Common myeloid progenitor, CD34-positive (primary cell): ENCODE measurements at regions not wholly inside any gene's neighbourhood (a gene's known extent, or its start where the extent isn't known, plus 50 kb on each side); places are given as distances from the start of the nearest gene placed in this dataset.
A peak's percentile ranks its signal among the peaks of the same experiment; 100 is the strongest.

Experiments
- CTCF ChIA-PET: fragments of 350-600 bp; sonication (Branson Sonifier 250); formaldehyde crosslinking; loops from one replicate; lab custom pipeline; 2021; ENCODE audit warnings: antibody characterized with exemption; lab: Charles Lee
- POLR2A ChIA-PET: fragments of 350-600 bp; sonication (Branson Sonifier 250); formaldehyde crosslinking; loops from one replicate; lab custom pipeline; 2021; ENCODE audit warnings: antibody characterized with exemption; lab: Charles Lee
- DNase-seq, 3 donors: peaks; one replicate each; pipeline versions ENCODE4 v3.0.0 to v3.0.0-alpha.2; 2013
- H3K27ac ChIP-seq, 2 experiments: 1 replicate in 1 of 2; 2 replicates in 1 of 2; pipeline ENCODE4 v1.7.0; 2013; ENCODE audit warnings: inconsistent platforms in 2 of 2, low read length in 2 of 2, mild to moderate bottlenecking in 2 of 2, low read depth in 1 of 2, moderate library complexity in 1 of 2; ENCODE audit not compliant: severe bottlenecking in 2 of 2, insufficient read depth in 1 of 2, poor library complexity in 1 of 2
- H3K27me3 ChIP-seq, 5 experiments: replicated peaks in 2 of 5; 1 replicate in 3 of 5; 2 replicates in 2 of 5; pipeline versions ENCODE4 v1.6.1 to v1.7.0; 2013; ENCODE audit warnings: low read length in 4 of 5, mild to moderate bottlenecking in 2 of 5, moderate library complexity in 2 of 5, inconsistent platforms in 1 of 5; ENCODE audit not compliant: insufficient read depth in 5 of 5, control insufficient read depth in 4 of 5
- H3K36me3 ChIP-seq, 4 experiments: 1 replicate in 2 of 4; 2 replicates in 2 of 4; pipeline versions ENCODE4 v1.6.1 to v1.7.0; 2013; ENCODE audit warnings: low read length in 3 of 4, control low read depth in 1 of 4, mild to moderate bottlenecking in 1 of 4; ENCODE audit not compliant: control insufficient read depth in 4 of 4, insufficient read depth in 4 of 4
- H3K4me1 ChIP-seq, 4 experiments: 1 replicate in 3 of 4; 2 replicates in 1 of 4; pipeline versions ENCODE4 v1.6.1 to v1.7.1; 2013; ENCODE audit warnings: low read length in 3 of 4, mild to moderate bottlenecking in 3 of 4, control low read depth in 1 of 4, inconsistent platforms in 1 of 4, moderate library complexity in 1 of 4; ENCODE audit not compliant: control insufficient read depth in 4 of 4, insufficient read depth in 4 of 4; ENCODE audit errors: control extremely low read depth in 1 of 4
- H3K4me3 ChIP-seq, 7 experiments: 1 replicate in 4 of 7; 2 replicates in 3 of 7; pipeline versions ENCODE4 v1.5.1 to v1.7.0; 2013; ENCODE audit warnings: mild to moderate bottlenecking in 7 of 7, low read length in 6 of 7, moderate library complexity in 6 of 7, inconsistent platforms in 2 of 7, low read depth in 2 of 7, control low read depth in 1 of 7; ENCODE audit not compliant: insufficient read depth in 4 of 7, control insufficient read depth in 1 of 7; ENCODE audit errors: extremely low read depth in 1 of 7
- H3K9me3 ChIP-seq, 5 experiments: 1 replicate in 4 of 5; 2 replicates in 1 of 5; pipeline versions ENCODE4 v1.6.1 to v1.7.1; 2013; ENCODE audit warnings: low read length in 4 of 5, mild to moderate bottlenecking in 2 of 5, inconsistent platforms in 1 of 5, low read depth in 1 of 5, moderate library complexity in 1 of 5; ENCODE audit not compliant: control insufficient read depth in 4 of 5, insufficient read depth in 2 of 5; ENCODE audit errors: control extremely low read depth in 1 of 5
- WGBS: methylation state at CpG from one replicate; pipeline ENCODE4 v1.1.5; 2013; ENCODE audit not compliant: insufficient coverage; 5-methylcytosine and 5-hydroxymethylcytosine counted together

DNA sequence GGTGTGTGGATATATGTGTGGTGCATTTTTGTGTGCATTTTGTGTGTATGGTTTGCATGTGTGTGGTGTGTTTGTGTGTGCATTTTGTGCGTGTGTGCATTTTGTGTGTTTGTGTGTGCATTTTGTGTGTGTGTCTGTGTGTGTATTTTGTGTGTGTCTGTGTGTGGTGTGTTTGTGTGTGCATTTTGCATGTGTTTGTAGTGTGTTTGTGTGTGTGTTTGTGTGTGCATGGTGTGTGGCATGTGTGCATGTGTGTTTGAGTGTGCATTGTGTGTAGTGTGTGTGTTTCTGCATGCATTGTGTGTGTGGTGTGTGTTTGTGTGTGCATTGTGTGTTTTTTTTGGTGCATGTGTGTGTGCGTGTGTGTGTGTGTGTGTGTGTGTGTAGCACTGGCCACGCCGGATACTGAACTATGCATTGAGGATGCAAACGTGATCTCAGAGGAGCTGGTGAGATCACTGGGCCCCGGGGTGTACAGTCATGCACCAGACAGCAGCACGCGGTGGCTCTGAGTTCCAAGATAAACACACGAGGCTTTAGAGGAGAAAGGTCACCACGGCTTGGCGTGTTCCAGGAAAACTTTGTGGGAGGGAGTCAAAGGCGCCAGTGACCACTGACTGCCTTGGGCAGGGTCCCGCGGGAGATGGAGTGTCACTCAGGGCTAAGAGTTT lies 106.6 kb upstream of the SHH start:
- 92% methylated on average over 10 of the region's 14 CpGs for WGBS
- peak in 2 of 3 donors; percentile 4 to 26 for DNase-seq
- Histone ChIP-seq H3K27me3 (peaks cover 0 to 9% (median 0%) of the 10 kb centered on the region in 5 experiments), H3K36me3 (no peaks in the 10 kb centered on the region), H3K4me3 (no peak overlapping the region), H3K27ac (no peak overlapping the region), H3K4me1 (no peaks in the 10 kb centered on the region), H3K9me3 (no peaks in the 10 kb centered on the region)
- POLR2A ChIA-PET: no interaction called here
- CTCF ChIA-PET: no interaction called here

DNA sequence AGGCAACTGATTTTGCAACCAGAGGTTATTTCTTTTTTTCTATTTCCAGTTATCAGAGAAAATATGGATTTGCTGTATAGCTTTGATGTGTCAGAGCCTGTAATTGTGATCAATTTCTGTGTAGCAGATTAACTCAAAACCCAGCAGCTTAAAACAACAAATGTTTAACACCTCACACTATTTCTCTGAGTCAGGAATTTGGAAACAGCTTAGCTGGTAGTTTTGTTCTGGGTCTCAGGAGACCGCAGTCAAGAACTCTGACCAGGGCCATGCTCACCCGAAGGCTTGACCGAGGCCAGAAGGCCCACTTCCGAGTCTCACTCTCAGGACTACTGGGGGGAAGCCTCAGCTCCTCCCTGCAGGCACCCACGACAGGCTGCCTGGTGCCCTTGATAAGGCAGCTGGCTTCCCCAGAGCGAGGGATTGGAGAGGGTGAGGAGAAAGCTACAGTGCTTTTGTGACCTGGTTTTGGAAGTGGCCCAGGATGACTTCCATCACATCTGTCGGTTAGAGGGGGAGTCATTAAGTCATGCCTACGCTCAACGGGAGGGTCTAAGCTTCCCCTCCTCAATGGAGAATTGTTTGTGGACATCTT lies 105.7 kb upstream of the SHH start:
- POLR2A ChIA-PET: no interaction called here
- Histone ChIP-seq H3K27me3 (peaks cover 0 to 9% (median 0%) of the 10 kb centered on the region in 5 experiments), H3K36me3 (no peaks in the 10 kb centered on the region), H3K9me3 (no peaks in the 10 kb centered on the region), H3K4me1 (no peaks in the 10 kb centered on the region), H3K4me3 (no peak overlapping the region), H3K27ac (no peak overlapping the region)
- CTCF ChIA-PET: no interaction called here
- 60% methylated on average over 8 of the region's 9 CpGs for WGBS
- peak in 2 of 3 donors; percentile 3 to 21 for DNase-seq

DNA sequence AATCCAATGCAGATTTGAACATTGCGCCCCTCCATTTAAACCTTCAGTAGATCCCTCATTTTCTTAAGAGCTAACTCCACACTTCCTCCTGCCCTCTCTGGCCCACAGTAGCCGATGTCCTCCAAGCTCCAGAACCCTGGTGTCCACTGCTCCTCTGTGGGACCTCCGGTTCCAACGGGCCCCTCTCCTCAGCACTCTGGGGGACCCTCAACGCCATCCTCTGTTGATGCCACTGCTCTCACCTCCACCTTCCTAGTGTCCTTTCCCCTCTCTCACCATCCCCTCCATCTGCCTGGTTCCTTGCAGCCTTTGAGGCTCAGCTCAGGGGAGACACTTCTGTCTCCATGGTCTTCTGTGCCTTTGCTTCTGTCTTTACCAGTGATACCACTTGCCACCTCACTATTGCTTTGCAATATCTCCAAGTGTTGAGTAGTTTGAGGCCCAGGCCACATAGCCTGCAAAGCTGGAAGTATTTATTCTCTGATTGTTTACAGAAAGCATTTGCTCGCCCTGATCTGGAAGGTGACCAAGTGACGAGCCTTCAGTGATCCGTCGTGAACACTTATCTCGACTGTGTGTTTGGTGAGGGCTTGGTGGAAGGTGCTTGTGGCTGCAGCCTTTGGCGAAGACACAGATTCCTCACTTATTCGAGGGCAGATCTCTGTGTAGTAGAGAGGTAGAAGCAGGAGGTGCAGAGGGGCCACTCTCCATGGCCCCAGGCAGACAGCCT lies 104.8 kb upstream of the SHH start:
- peaks cover 0 to 4% (median 0%) of the 10 kb centered on the region in 5 experiments for H3K9me3 ChIP-seq
- whole genome bisulfite sequencing: 78% methylated on average over 8 of the region's 12 CpGs
- ChIA-PET CTCF (no interaction called here), POLR2A (no interaction called here)
- no peaks in the 10 kb centered on the region for H3K4me1 ChIP-seq
- H3K4me3 ChIP-seq: no peak overlapping the region
- H3K27ac ChIP-seq: no peak overlapping the region
- DNase-seq: no peak
- H3K36me3 ChIP-seq: no peaks in the 10 kb centered on the region
- H3K27me3 ChIP-seq: peaks cover 0 to 5% (median 0%) of the 10 kb centered on the region in 5 experiments

DNA sequence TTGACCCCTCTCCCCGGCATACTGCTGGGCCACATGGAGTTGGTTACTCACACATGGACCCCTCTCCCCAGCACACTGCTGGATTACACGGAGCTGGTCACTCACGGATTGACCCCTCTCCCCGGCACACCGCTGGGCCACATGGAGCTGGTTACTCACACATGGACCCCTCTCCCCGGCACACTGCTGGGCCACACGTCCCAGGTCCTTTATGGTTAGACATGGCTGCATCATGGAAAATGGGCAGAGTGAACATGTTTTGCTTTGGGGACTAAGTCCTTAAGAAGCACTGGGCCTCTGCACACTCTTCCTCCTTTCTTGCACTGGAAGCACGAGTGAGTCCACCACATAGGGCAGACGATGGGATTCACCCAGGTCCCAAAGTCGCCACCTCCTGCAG lies 102.1 kb upstream of the SHH start:
- Histone ChIP-seq H3K27me3 (peaks cover 0 to 5% (median 0%) of the 10 kb centered on the region in 5 experiments), H3K36me3 (no peaks in the 10 kb centered on the region), H3K4me1 (no peaks in the 10 kb centered on the region), H3K4me3 (no peak overlapping the region), H3K9me3 (peaks cover 0 to 11% (median 0%) of the 10 kb centered on the region in 5 experiments), H3K27ac (no peak overlapping the region)
- no peak for DNase-seq
- ChIA-PET CTCF (no interaction called here), POLR2A (no interaction called here)
- WGBS: 83% methylated on average over 10 of the region's 10 CpGs

DNA sequence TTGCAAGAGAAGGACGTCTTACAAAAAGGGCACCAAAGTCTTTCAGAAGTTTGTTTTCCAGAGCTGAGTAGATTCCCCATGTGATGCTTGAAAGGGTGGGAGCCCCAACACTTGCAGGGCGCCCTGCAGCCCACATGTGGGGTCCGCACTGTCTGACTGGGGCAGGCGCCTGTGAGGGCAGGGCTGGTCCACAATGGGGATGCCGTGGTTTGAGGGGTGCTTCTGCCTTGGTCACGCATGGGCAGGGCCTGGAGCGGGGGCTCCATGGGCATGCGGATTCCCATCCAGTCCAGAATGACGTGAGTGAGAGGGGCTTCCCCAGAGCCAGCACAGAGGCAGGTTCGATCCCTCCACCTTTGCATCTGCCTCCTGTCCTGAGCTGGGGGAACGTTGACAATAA lies 101.5 kb upstream of the SHH start:
- ChIA-PET CTCF (no interaction called here), POLR2A (no interaction called here)
- Histone ChIP-seq H3K27ac (no peak overlapping the region), H3K4me3 (no peak overlapping the region), H3K4me1 (no peaks in the 10 kb centered on the region), H3K27me3 (peaks cover 0 to 5% (median 0%) of the 10 kb centered on the region in 5 experiments), H3K36me3 (no peaks in the 10 kb centered on the region), H3K9me3 (peaks cover 0 to 15% (median 0%) of the 10 kb centered on the region in 5 experiments)
- DNase-seq: no peak
- 94% methylated on average over 8 of the region's 11 CpGs for WGBS

DNA sequence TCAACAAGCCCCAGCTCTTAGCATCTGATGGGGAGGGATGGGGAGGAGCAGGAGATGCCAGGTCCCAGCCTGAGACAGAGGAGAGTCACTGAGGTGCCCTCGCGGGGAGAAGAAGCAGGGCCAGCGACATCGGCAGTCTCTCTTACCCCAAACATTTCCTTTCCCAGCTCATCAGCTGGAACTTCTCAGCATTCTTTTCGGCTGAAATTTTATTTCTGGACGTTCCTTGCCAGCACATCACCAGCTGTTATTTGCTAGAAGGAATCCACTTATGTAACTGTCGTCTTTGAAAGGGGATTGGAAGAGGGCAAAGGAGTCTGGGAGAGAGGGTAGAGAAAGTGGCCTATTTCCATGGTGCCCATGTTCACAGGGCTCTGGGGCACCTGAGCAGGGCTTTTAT lies 101.0 kb upstream of the SHH start:
- CTCF ChIA-PET: no interaction called here

More for the DNA sequence above, 101.0 kb upstream of the SHH start:
- Histone ChIP-seq H3K9me3 (peaks cover 0 to 19% (median 0%) of the 10 kb centered on the region in 5 experiments), H3K27ac (no peak overlapping the region), H3K4me1 (no peaks in the 10 kb centered on the region), H3K27me3 (peaks cover 0 to 5% (median 0%) of the 10 kb centered on the region in 5 experiments), H3K4me3 (no peak overlapping the region), H3K36me3 (no peaks in the 10 kb centered on the region)
- WGBS: 92% methylated on average over 5 of the region's 7 CpGs
- DNase-seq: no peak
- POLR2A ChIA-PET: no interaction called here
